ENCODE measurements at regions not wholly inside any gene's neighbourhood (a gene's known extent, or its start where the extent isn't known, plus 50 kb on each side); places are given as distances from the start of the nearest gene placed in this dataset.

- Histone ChIP-seq H3K4me3 (ENCODE audit: insufficient read length, low read depth) (no peak overlapping the region), H3K9me3 (ENCODE audit: insufficient read depth, low read length) (no peaks in the 10 kb centered on the region), H3K27me3 (ENCODE audit: insufficient read depth, insufficient read length) (peaks cover 10% of the 10 kb centered on the region), H3K36me3 (ENCODE audit: insufficient read depth, insufficient read length, low read length) (no peaks in the 10 kb centered on the region), H3K9ac (ENCODE audit: insufficient read length, low read depth) (peak overlapping the region; percentile 36), H3K4me1 (ENCODE audit: insufficient read depth, insufficient read length) (peaks cover 10% of the 10 kb centered on the region)
- no peak for TF ChIP-seq SUZ12 (IDR thresholded peaks at IDR 0.05; ENCODE audit: extremely low read depth, insufficient read depth, insufficient read length)
- TF ChIP-seq ZNF274 (IDR thresholded peaks at IDR 0.05; ENCODE audit: low read depth, low read length), result no peak
- DNase-seq (ENCODE audit: low read depth, low spot score), result no peak
These were observed 144.8 kb downstream of the GADD45G start for GRCh38 chr9:89749500-89750116.

GRCh38 chr9:89750117-89750791 lies 145.4 kb downstream of the GADD45G start:
- Histone ChIP-seq H3K27me3 (ENCODE audit: insufficient read depth, insufficient read length) (peaks cover 10% of the 10 kb centered on the region), H3K9ac (ENCODE audit: insufficient read length, low read depth) (peak overlapping the region; percentile 36)
- DNase-seq (ENCODE audit: low read depth, low spot score), result no peak

DNA sequence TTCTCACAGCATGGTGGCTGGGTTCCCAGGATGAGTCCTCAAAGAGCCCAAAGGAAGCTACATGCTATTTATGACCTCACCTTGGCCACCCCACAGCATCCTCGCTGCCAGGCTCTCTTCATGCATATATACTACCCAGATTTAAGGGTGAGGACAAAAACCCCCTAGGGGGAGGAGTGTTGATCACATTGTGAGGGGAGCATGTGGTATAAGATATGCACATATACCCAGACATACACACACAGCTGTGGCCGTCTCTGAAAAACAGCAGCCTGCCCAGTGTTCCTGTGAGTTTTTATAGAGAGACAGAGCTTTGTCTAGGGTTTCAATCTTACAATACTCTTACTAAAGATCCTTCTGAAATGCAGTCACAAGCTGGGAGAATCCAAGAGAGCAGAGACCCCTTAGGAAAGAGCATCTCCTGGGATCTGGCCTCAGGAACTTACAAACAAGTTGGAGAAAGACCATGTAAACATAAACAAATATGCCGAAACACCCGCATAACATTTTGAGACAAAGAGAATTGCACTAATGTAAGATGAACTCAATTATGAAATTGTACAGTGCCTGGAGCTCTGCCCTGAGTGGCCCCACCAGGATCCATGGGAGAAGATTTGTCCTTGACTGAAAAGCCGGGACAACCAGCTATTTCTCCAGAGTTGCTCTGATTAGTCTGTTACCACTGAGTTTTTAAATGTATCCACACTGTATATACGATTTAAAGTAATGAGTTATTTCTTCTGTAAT lies 146.4 kb downstream of the GADD45G start:
- TF ChIP-seq YY1 (IDR thresholded peaks at IDR 0.05; ENCODE audit: insufficient read depth, insufficient read length) (no peak), ZNF274 (IDR thresholded peaks at IDR 0.05; ENCODE audit: low read depth, low read length) (no peak), SUZ12 (IDR thresholded peaks at IDR 0.05; ENCODE audit: extremely low read depth, insufficient read depth, insufficient read length) (no peak)
- H3K27me3 ChIP-seq (ENCODE audit: insufficient read depth, insufficient read length), result peaks cover 5% of the 10 kb centered on the region
- DNase-seq (ENCODE audit: low read depth, low spot score), result no peak
- no peak overlapping the region for H3K9ac ChIP-seq (ENCODE audit: insufficient read length, low read depth)
- peaks cover 8% of the 10 kb centered on the region for H3K4me1 ChIP-seq (ENCODE audit: insufficient read depth, insufficient read length)
- H3K36me3 ChIP-seq (ENCODE audit: insufficient read depth, insufficient read length, low read length), result no peaks in the 10 kb centered on the region
- H3K9me3 ChIP-seq (ENCODE audit: insufficient read depth, low read length), result no peaks in the 10 kb centered on the region
- H3K4me3 ChIP-seq (ENCODE audit: insufficient read length, low read depth), result no peak overlapping the region

More at GRCh38 chr9:89750117-89750791, 145.4 kb downstream of the GADD45G start:
- Histone ChIP-seq H3K4me3 (ENCODE audit: insufficient read length, low read depth) (no peak overlapping the region), H3K36me3 (ENCODE audit: insufficient read depth, insufficient read length, low read length) (no peaks in the 10 kb centered on the region), H3K9me3 (ENCODE audit: insufficient read depth, low read length) (no peaks in the 10 kb centered on the region), H3K4me1 (ENCODE audit: insufficient read depth, insufficient read length) (peaks cover 8% of the 10 kb centered on the region)
- no peak for TF ChIP-seq SUZ12 (IDR thresholded peaks at IDR 0.05; ENCODE audit: extremely low read depth, insufficient read depth, insufficient read length)

- Histone ChIP-seq H3K9me3 (ENCODE audit: insufficient read depth, low read length) (no peaks in the 10 kb centered on the region), H3K4me1 (ENCODE audit: insufficient read depth, insufficient read length) (peaks cover 4% of the 10 kb centered on the region), H3K4me3 (ENCODE audit: insufficient read length, low read depth) (no peak overlapping the region), H3K36me3 (ENCODE audit: insufficient read depth, insufficient read length, low read length) (no peaks in the 10 kb centered on the region), H3K9ac (ENCODE audit: insufficient read length, low read depth) (no peak overlapping the region), H3K27me3 (ENCODE audit: insufficient read depth, insufficient read length) (peaks cover 2% of the 10 kb centered on the region)
- no peak for TF ChIP-seq YY1 (IDR thresholded peaks at IDR 0.05; ENCODE audit: insufficient read depth, insufficient read length)
- no peak for TF ChIP-seq ZNF274 (IDR thresholded peaks at IDR 0.05; ENCODE audit: low read depth, low read length)
- TF ChIP-seq SUZ12 (IDR thresholded peaks at IDR 0.05; ENCODE audit: extremely low read depth, insufficient read depth, insufficient read length), result no peak
- DNase-seq (ENCODE audit: low read depth, low spot score), result no peak
These were observed 147.3 kb downstream of the GADD45G start for GRCh38 chr9:89752154-89752553.

GRCh38 chr9:89753472-89754055 lies 148.8 kb downstream of the GADD45G start:
- H3K4me1 ChIP-seq (ENCODE audit: insufficient read depth, insufficient read length), result peaks cover 4% of the 10 kb centered on the region
- no peak overlapping the region for H3K4me3 ChIP-seq (ENCODE audit: insufficient read length, low read depth)
- no peak for TF ChIP-seq SUZ12 (IDR thresholded peaks at IDR 0.05; ENCODE audit: extremely low read depth, insufficient read depth, insufficient read length)
- peaks cover 2% of the 10 kb centered on the region for H3K27me3 ChIP-seq (ENCODE audit: insufficient read depth, insufficient read length)
- DNase-seq (ENCODE audit: low read depth, low spot score), result no peak
- no peaks in the 10 kb centered on the region for H3K9me3 ChIP-seq (ENCODE audit: insufficient read depth, low read length)
- no peak overlapping the region for H3K9ac ChIP-seq (ENCODE audit: insufficient read length, low read depth)
- no peaks in the 10 kb centered on the region for H3K36me3 ChIP-seq (ENCODE audit: insufficient read depth, insufficient read length, low read length)

GRCh38 chr9:89754193-89754592 lies 149.4 kb downstream of the GADD45G start:
- Histone ChIP-seq H3K9ac (ENCODE audit: insufficient read length, low read depth) (no peak overlapping the region), H3K9me3 (ENCODE audit: insufficient read depth, low read length) (no peaks in the 10 kb centered on the region), H3K36me3 (ENCODE audit: insufficient read depth, insufficient read length, low read length) (no peaks in the 10 kb centered on the region), H3K27me3 (ENCODE audit: insufficient read depth, insufficient read length) (peaks cover 2% of the 10 kb centered on the region), H3K4me1 (ENCODE audit: insufficient read depth, insufficient read length) (peaks cover 4% of the 10 kb centered on the region), H3K4me3 (ENCODE audit: insufficient read length, low read depth) (no peak overlapping the region)
- no peak for DNase-seq (ENCODE audit: low read depth, low spot score)
- TF ChIP-seq SUZ12 (IDR thresholded peaks at IDR 0.05; ENCODE audit: extremely low read depth, insufficient read depth, insufficient read length), result no peak
- TF ChIP-seq ZNF274 (IDR thresholded peaks at IDR 0.05; ENCODE audit: low read depth, low read length), result no peak
- TF ChIP-seq YY1 (IDR thresholded peaks at IDR 0.05; ENCODE audit: insufficient read depth, insufficient read length), result no peak

- no peaks in the 10 kb centered on the region for H3K36me3 ChIP-seq (ENCODE audit: insufficient read depth, insufficient read length, low read length)
- no peak overlapping the region for H3K9ac ChIP-seq (ENCODE audit: insufficient read length, low read depth)
- H3K9me3 ChIP-seq (ENCODE audit: insufficient read depth, low read length), result no peaks in the 10 kb centered on the region
- TF ChIP-seq YY1 (IDR thresholded peaks at IDR 0.05; ENCODE audit: insufficient read depth, insufficient read length) (no peak), ZNF274 (IDR thresholded peaks at IDR 0.05; ENCODE audit: low read depth, low read length) (no peak), SUZ12 (IDR thresholded peaks at IDR 0.05; ENCODE audit: extremely low read depth, insufficient read depth, insufficient read length) (no peak)
- no peak for DNase-seq (ENCODE audit: low read depth, low spot score)
- peaks cover 2% of the 10 kb centered on the region for H3K27me3 ChIP-seq (ENCODE audit: insufficient read depth, insufficient read length)
- H3K4me1 ChIP-seq (ENCODE audit: insufficient read depth, insufficient read length), result no peaks in the 10 kb centered on the region
- H3K4me3 ChIP-seq (ENCODE audit: insufficient read length, low read depth), result no peak overlapping the region
These were observed 151.0 kb downstream of the GADD45G start for GRCh38 chr9:89755821-89756220.
